Adrenal gland (tissue), 9 donors: ENCODE measurements at regions not wholly inside any gene's neighbourhood (a gene's known extent, or its start where the extent isn't known, plus 50 kb on each side); places are given as distances from the start of the nearest gene placed in this dataset.
"Not testable (repeated sequence)": the region's sequence is repeated elsewhere in the genome, so short reads cannot be mapped to it uniquely, and the experiment has no call there.

ENCODE experiments used
- DNase-seq, 7 donors: peaks; one replicate each; pipeline ENCODE4 v3.0.0-alpha.2; 2019 to 2020
- H3K27ac ChIP-seq, 5 donors: fragments of 200-600 bp; sonication (generic) in 4 of 5; 1 replicate in 3 of 5; 2 replicates in 2 of 5; pipeline versions ENCODE4 v1.5.1 to v1.8.0; 2016 to 2020; ENCODE audit warnings: mild to moderate bottlenecking in 1 of 5
- H3K27me3 ChIP-seq: fragments of 200-600 bp; 2 replicates; pipeline ENCODE4 v1.8.0; 2021
- H3K36me3 ChIP-seq, 2 donors: fragments of 200-600 bp; replicated peaks in 1 of 2; 1 replicate in 1 of 2; 2 replicates in 1 of 2; pipeline versions ENCODE4 v1.5.1 to v1.8.0; 2018 to 2022
- H3K4me1 ChIP-seq, 2 donors: fragments of 200-600 bp; replicated peaks in 1 of 2; 1 replicate in 1 of 2; 2 replicates in 1 of 2; pipeline versions ENCODE4 v1.5.1 to v1.8.0; 2018 to 2021
- H3K4me3 ChIP-seq, 4 donors: fragments of 200-600 bp; sonication (generic) in 3 of 4; one replicate each; pipeline ENCODE4 v1.5.1; 2016 to 2018
- H3K9me3 ChIP-seq, 3 donors: fragments of 200-600 bp; sonication (generic) in 1 of 3; replicated peaks in 1 of 3; 1 replicate in 2 of 3; 2 replicates in 1 of 3; pipeline versions ENCODE4 v1.5.1 to v1.8.0; 2016 to 2021
- WGBS, 4 donors: extraction: QIAGEN DNeasy Blood & Tissue Kit in 2 of 4; methylation state at CpG; one replicate each; pipeline versions ENCODE4 v1.1.5 to v1.1.7; 2013 to 2017; 5-methylcytosine and 5-hydroxymethylcytosine counted together
- intact Hi-C, 2 donors: fragments of 100-400 bp; cut with DNase I; formaldehyde crosslinking; loops; one replicate each; pipeline versions ENCODE4 v1.14.1 to v1.15.0; 2022 to 2023
- donor health status: healthy with polysubstance abuse.
- donor health status: Bipolar disorder and iron deficiency.
- donor health status: DM: yes; HTN: yes; CAD: no.
- donor health status: DM: no; HTN: no; CAD: no.
- donor health status: DM: no; HTN: no; CAD: no.

DNA sequence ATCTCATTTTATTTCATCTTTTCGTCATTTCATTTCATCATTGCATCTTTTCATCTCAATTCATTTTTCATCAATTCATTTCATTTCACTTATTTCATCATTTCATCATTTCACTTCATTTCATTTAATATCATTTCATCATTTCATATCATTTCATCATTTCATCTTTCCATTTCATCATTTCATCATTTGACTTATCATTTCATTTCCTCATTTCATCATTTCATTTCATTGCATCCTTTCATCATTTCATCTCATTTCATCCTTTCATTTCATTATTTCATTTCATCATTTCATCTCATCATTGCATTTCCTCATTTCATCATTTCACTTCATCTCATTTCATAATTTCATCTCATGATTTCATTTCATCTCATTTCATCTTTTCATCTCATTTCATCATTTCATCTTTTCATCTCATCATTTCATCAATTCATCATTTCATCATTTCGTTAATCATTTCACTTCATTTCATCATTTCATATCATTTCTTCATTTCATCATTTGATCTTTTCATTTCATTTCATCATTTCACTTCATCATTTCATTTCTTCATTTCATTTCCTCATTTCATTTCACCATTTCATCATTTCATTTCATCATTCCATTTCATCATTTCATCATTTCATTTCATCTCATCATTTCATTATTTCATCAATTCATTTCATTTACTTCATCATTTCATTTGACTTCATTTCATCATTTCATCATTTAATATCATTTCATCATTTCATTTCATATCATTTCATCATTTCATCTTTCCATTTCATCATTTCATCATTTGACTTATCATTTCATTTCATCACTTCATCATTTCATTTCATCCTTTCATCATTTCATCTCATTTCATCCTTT is 176.2 kb downstream of the ZNF92 start:
- H3K27ac ChIP-seq, H3K4me1 ChIP-seq, H3K36me3 ChIP-seq, H3K9me3 ChIP-seq, H3K4me3 ChIP-seq, intact Hi-C loops, DNase-seq, H3K27me3 ChIP-seq: not testable (repeated sequence)
- no CpG with 5 or more reads among the region's 2 CpGs for WGBS, 4 donors

DNA sequence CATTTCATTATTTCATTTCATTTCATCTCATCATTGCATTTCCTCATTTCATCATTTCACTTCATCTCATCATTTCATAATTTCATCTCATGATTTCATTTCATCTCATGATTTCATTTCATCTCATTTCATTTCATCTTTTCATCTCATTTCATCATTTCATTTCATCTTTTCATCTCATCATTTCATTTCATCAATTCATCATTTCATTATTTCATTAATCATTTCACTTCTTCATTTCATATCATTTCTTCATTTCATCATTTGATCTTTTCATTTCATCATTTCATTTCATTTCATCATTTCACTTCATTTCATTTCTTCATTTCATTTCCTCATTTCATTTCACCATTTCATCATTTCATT is 176.8 kb downstream of the ZNF92 start:
- H3K27ac ChIP-seq, H3K27me3 ChIP-seq, H3K4me3 ChIP-seq, H3K4me1 ChIP-seq, DNase-seq, H3K9me3 ChIP-seq, H3K36me3 ChIP-seq, intact Hi-C loops: not testable (repeated sequence)

DNA sequence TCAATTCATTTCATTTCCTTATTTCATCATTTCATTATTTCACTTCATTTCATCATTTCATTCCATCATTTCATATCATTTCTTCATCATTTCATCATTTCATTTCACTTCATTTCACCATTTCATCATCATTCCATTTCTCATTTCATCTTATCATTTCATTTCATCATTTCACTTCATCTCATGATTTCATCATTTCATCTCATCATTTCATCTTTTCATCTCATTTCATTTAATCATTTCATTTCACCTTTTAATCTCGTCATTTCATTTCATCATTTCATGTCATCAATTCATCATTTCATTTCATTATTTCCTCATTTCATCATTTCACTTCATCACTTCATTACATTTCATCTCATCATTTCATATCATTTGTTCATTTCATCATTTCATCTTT is 177.4 kb downstream of the ZNF92 start:
- H3K4me1 ChIP-seq, H3K27ac ChIP-seq, H3K4me3 ChIP-seq, intact Hi-C loops, H3K9me3 ChIP-seq, H3K27me3 ChIP-seq, DNase-seq, H3K36me3 ChIP-seq: not testable (repeated sequence)
- WGBS, 4 donors: 82 to 100% (median 87%) methylated on average over 1 of the region's 1 CpG

DNA sequence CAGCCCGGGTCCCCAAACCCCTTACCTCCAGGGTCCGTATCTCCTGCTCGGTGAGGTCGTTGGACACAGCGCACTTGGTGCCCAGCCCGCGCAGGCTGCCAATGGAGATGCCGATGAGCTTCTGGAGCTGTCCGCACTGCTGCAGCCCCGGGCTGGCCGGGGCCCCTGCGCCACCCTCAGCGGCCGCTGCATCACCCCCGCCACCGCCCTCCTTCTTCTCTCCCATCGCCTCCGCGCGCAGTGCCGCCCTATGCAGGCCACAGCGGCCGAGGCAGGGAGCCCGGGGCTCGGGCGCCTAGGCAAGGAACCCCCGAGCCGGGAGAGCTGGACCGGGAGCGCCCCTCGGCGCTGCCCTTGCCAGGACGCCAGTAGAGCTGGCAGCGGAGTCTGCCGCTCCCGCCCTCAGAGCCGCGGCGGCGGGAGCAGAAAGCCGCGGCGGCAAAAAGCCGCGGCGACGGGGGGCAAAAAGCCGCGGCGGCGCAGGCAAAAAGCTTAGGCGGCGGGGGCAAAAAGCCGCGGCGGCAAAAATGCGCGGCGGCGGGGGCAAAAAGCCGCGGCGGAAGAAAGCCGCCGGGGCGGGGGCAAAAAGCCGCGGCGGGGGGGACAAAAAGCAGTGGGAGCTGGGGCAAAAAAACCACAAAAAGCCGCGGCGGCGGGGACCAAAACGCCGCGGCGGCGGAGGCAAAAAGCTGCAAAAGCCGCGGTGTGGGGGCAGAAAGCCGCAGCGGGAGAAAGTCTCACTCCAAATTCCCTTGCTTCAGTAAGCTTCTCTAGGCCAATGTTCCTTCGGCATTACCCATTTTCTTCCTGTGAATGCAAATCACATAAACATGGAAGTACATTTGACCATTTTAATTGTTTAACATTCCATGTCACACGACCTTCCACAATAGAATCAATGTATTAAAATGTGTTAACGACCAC is 181.2 kb downstream of the ZNF92 start:
- H3K4me3 ChIP-seq, H3K4me1 ChIP-seq, H3K27ac ChIP-seq, H3K9me3 ChIP-seq, H3K36me3 ChIP-seq, DNase-seq, intact Hi-C loops, H3K27me3 ChIP-seq: not testable (repeated sequence)
- WGBS, 4 donors: 0% methylated on average over 21 of the region's 85 CpGs; no CpG with 5 or more reads in 3 of the 4 donors

DNA sequence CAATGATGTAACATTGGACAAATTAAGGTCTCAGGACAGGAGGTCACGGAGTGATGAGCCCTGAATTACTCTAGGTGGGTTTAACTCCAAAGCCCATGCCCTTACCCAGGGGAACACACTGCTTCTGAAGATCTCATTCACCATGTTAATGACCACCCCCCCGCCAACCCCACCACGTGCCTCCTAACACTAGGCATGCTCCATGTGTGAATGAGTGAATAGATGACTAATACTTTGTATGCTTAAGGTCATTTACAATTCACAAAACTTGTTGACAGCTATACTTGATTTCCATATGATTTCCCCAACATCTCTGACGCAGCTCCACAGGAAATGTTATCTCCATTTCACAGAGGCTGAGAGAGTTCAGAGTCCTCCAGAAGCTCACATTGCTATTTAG is 184.9 kb downstream of the ZNF92 start:
- intact Hi-C loops, H3K9me3 ChIP-seq, H3K27me3 ChIP-seq, H3K4me3 ChIP-seq, H3K4me1 ChIP-seq, H3K36me3 ChIP-seq, H3K27ac ChIP-seq: not testable (repeated sequence)
- DNase-seq: peak in 5 of 7 donors; percentile 0 to 51 (median 12)
- 80 to 92% (median 83%) methylated on average over 3 to 4 of the region's 4 CpGs for WGBS, 4 donors

DNA sequence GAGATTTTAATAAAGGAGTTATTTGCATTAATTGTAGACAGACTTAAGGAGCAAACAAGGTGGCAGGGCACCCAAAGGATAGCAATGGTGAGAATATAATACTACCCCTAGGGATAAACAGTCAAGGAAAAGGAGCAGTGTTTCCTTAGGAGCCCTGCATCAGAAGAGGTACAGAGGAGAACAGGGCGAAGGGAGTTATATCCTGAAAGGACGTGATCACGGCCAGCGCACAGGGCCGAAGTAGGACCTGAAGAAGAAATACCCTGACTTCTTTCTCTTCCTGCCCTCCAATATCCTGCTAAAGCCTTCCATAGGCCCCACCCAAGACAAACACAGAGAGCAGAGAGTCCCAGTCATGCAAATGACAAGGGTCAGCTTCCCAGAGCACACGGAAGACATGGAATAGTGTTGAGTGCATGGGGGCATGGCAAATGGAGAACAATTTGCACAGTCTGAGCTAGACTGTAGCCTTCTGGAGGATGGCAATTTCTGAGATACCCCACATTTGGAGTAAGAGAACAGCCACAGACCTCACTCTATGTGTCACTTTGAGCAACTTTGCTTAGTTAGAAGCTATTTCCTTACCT is 188.2 kb downstream of the ZNF92 start:
- DNase-seq, H3K4me1 ChIP-seq, H3K9me3 ChIP-seq, H3K27ac ChIP-seq, H3K4me3 ChIP-seq, H3K27me3 ChIP-seq, intact Hi-C loops, H3K36me3 ChIP-seq: not testable (repeated sequence)
- WGBS, 4 donors: 89 to 95% (median 91%) methylated on average over 5 of the region's 6 CpGs

DNA sequence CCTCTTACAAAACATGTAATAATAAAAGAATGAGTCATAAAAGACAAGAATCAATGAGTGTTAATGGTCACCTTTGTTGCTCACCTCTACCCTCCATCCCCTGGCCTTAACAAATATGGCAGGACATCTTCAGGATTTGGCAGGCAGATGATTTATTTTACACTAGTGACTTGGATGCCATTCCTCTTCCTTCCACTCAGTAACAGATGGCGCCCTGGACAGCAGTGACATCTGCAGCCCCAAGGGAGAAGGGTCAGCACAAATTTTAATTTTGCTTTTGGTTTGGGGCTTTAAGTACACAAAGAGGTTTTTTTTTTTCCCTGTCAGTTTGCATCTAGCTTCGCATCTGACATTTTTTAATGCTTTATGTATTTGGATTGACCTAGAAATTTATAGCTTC is 188.9 kb downstream of the ZNF92 start:
- H3K27me3 ChIP-seq, H3K4me3 ChIP-seq, H3K27ac ChIP-seq, H3K36me3 ChIP-seq, intact Hi-C loops, H3K4me1 ChIP-seq, H3K9me3 ChIP-seq: not testable (repeated sequence)
- 29 to 88% (median 59%) methylated on average over 1 to 2 of the region's 2 CpGs for WGBS, 4 donors
- DNase-seq: peak in 2 of 7 donors; percentile 1 to 4

DNA sequence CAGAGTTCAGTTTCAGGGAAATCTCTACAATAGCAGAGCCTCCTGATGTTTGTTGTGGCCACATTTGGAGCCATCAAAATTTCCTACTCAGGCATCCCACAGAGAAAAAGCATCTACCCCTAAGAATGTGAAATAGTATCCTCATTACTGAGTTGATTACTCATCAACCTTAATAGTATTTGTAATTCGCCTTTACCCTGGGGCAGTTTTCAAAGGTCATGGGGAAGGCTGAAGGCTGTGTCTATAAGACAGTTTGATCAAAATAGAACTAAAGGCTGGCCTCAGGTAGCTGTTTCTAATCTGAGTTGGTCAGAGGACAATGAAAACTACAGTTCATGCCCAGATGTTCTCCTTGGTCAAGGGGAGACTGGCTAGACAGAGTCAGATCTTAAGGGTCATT is 189.7 kb downstream of the ZNF92 start:
- H3K4me1 ChIP-seq, H3K9me3 ChIP-seq, intact Hi-C loops, H3K4me3 ChIP-seq, H3K27me3 ChIP-seq, DNase-seq, H3K27ac ChIP-seq, H3K36me3 ChIP-seq: not testable (repeated sequence)
- no CpG with 5 or more reads among the region's 1 CpG for WGBS, 4 donors

DNA sequence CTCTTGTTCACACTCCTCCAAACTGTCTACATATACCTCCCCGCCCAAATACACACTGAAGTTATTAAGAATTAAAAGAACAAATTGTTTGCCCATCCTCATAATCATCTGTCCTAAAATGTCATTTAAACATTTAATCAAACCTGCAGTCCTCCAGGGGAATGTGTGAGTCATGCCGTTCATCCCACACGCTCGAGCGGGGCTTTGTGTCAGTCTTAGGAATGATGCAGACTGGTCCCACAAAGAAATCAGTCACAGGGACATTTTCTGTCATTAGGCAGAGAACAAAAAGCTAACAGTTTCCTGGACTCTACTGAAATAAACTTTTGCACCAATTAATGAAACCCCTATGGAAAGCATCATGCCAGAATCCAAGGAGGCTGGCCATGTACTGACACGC is 194.6 kb downstream of the ZNF92 start:
- H3K4me1 ChIP-seq, H3K27ac ChIP-seq, H3K27me3 ChIP-seq, H3K4me3 ChIP-seq, H3K9me3 ChIP-seq, DNase-seq, intact Hi-C loops, H3K36me3 ChIP-seq: not testable (repeated sequence)
- WGBS, 4 donors: no CpG with 5 or more reads among the region's 6 CpGs

DNA sequence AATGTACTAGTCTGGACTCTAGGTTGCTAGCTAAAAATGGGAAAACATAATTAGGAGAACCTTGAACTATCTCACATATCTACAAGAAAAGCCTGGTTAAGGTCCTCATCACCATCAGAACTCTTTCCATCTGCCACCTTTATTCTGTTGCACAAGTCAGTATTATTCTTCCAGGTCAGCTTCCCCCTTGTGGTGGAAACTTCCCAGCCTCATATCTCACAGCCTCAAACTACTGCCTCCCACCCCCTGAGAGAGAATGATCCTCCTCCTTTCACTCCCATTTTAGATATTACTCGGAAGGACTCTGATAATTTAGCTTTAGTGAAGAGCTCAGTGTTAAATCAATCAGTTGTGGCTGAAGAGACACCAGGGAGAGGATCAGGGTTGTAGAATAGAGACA is 197.3 kb downstream of the ZNF92 start:
- H3K27me3 ChIP-seq, DNase-seq, H3K36me3 ChIP-seq, H3K27ac ChIP-seq, H3K9me3 ChIP-seq, H3K4me3 ChIP-seq, intact Hi-C loops, H3K4me1 ChIP-seq: not testable (repeated sequence)
- WGBS, 4 donors: no CpG with 5 or more reads among the region's 1 CpG

DNA sequence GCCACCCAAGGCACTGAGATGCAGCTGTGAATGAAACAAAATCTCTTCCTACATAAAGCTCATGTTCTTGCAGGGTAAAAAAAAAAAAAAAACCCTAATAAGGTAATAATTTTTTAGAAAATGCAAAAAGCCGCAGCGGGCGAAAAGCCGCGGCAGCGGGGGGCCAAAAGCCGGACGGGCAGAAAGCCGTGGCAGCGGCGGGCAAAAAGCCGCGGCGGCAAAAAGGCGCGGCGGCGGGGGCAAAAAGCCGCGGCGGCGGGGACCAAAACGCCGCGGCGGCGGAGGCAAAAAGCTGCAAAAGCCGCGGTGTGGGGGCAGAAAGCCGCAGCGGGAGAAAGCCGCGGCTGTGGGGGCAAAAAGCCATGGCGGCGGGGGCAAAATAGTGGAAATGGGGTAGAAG is 198.9 kb downstream of the ZNF92 start:
- H3K4me1 ChIP-seq, H3K36me3 ChIP-seq, H3K9me3 ChIP-seq, intact Hi-C loops, H3K4me3 ChIP-seq, H3K27ac ChIP-seq, H3K27me3 ChIP-seq: not testable (repeated sequence)
- WGBS, 4 donors: 3 to 8% (median 5%) methylated on average over 17 to 31 of the region's 35 CpGs
- peak in 1 of 7 donors; percentile 0 for DNase-seq
